Hematopoietic multipotent progenitor cell treated with erythropoietin and hydrocortisone succinate and interleukin-3 and kit ligand, for 8 days (in vitro differentiated cells): ENCODE measurements at regions not wholly inside any gene's neighbourhood (a gene's known extent, or its start where the extent isn't known, plus 50 kb on each side); places are given as distances from the start of the nearest gene placed in this dataset.

Experiments used
- DNase-seq: peaks from one replicate; pipeline ENCODE4 v3.0.0-alpha.2; 2015

DNA sequence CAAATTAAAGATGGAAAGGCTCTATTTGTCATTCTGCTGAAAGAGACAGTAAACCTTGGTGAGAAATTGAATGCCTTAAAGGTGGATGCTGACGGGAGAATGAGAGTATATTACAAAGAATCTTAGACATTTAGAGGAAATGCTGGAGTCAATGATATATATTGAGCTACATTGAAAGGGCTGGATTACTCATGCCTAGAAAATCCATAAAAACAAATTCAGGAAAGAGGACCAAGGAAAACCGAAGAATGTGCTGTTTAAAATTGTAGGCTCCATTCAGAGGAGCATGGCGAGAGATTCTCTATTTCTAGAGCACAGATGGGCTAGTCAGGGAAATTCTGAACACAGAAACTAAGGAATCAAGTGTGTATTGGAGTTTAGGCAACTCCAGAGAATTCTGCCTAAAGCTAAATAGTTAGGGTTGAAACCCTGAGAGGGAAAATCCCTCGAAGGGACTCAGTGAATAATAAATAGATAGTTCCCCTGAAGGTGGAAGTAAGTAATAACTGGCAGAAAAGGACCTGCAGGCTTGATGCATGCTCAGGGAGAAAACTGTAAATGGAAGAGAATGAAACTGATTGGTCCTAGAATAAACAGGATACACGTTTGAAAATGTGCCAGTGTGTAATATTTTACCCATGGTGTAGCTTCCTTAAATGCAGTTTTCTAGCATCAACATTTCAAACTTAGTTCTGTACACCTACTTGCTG lies 1532.4 kb upstream of the TENM3 start:
- no peak for DNase-seq

DNA sequence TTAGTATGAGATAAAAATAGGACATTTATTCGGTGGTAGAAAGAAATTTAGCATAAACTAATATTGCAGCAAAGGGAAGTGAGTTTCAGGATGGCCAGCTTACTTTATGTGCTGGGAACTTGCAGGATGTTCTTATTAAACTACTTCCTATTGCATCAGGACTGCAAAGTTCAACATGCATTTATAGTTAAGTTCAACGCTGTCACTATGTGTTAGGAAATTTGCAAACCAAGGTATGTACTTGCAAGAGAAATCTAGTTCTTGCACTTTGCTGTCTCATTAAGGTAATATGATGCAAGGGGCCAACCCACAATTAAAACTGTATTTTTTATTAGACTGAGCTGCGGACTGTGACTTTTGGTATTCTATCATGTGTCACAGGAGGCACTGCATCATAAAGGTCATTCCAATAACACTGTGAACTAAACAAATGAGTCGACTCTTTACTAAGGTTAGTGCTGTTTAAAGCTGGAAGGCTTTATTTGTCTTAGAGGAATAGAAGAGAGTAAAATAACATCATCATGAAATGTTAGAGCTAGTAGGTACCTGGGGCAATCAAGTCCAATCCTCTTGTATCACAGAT lies 1525.7 kb upstream of the TENM3 start:
- no peak for DNase-seq

DNA sequence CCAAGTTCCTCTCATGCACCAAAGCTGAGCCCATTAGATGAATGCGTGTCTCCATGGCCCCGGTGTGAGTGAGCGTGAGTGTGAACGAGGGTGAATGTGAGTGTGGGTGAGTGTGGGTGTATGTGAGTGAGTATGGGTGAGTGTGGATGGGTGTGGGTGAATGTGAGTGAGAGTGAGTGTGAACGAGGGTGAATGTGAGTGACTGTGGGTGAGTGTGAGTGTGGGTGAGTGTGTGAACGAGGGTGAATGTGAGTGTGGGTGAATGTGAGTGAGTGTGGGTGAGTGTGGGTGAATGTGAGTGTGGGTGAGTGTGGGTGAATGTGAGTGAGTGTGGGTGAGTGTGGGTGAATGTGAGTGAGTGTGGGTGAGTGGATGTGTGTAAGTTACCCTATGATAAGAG lies 1521.8 kb upstream of the TENM3 start:
- no peak for DNase-seq

DNA sequence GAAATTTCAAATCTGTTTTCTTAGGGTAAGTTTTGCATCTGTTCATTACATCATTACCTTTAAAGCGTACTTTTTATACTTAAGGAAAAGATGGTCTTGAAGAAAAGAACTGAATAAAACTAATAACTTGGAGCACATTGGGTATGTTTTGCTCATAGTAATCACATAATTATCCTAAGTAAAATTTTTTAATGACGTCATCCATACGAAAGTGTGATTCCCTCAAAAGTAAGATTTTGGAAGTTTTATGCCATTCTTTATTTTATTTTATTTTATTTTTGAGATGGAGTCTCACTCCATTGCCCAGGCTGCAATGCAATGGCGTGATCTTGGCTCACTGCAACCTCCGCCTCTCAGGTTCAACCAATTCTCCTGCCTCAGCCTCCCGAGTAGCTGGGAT lies 1516.6 kb upstream of the TENM3 start:
- no peak for DNase-seq

DNA sequence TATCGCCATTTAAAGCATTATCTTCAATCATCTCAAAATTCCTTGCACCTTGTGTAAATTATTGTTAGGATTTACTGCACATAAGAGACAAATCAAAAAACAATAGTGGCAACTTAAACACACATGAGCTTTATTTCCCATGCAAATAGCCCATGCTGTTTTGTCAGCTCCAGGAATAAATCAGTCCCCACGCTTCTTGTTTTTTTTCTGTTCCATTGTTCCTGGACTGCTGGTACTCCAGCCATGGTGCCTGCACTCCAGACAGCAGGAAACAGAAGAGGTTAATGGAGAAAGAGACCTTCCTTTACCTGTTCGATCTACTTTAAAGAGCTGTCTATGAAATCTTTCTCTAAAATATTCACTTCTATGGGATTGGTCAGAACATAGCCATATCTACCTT lies 1515.7 kb upstream of the TENM3 start:
- DNase-seq = no peak

DNA sequence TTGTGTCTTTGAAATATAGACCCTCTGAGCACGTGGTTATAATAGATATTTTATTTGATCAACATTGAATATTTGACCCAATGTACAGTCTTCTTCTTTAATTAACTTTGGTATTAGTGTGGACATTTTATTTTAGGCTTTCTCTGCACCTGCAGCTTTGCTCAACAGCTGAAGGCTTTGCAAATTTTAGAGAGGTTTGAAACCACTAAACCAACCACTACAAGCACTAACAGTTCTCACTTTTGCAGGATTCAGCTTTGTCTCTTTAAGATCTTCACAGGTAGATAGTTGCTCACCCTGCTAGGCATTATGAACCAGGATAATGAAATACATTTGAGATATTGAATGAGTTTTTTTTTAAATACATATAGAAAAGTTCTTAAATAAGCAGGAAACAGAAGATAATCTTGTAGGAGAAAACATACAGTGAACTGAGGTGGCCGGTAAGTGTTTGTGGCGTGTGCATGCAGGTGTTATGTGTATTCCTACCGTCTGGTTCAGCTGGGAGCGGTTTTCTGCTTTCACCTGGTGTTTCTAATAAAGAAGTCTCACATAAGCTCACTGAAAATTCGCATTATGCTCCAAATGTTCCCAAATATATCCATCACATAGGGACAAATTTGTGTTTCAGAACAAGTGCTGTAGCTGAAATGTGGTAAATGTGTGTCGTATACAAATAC lies 1508.3 kb upstream of the TENM3 start:
- no peak for DNase-seq

DNA sequence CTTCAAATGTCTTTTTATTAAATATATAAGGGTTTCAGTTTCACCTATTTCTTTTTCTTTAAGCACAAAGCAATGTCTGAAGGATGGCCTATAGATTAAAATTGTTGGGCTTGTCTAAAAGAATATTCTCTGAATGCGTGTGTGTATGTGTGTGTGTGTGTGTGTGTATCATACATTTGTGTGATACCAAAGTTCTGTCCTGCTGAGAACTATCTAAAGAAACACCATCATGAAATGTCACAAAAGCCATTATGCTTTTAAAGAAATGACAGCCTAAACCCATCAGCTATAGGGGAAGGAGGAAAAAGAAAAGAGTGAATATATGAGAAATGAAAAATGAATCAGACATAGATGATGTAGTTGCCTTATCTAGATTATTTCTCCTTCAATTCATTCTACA lies 1501.5 kb upstream of the TENM3 start:
- DNase-seq = no peak

DNA sequence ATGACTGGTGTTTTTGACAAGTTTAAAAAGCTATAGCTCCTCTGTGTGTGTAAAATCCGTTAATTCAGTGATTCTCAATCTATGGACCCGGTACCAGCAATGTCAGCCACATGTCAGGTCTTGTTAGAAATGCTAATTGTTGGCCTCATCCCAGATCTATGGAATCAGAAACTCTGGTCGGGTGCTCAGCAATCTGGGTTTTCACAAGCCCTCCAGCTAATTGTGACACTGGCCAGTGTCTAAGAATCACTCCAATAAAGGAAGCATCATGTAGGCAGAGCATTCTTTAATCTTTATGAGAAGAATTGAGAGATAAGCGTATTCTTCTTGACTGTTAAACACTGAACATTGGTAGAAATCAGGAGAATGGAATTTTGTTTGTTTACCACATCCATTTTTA lies 1498.2 kb upstream of the TENM3 start:
- DNase-seq = no peak

DNA sequence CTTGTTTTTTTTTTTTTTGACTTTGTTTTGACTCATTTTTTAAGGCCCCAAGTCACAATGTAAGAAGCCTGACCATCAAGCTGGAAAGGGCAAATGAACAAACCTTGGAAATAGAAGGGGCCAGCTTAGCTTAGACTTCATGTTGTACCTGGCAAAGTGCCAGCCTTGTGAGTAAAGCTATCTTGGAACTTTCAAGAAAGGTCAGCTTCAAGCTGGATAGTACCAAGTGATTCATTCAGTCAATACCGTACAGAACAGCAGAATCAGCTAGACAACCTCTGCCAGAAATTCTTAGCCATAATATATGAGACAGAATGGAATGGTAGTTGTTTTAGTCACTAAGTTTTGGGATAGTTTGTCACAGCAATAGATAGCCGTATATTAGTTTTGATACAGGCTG lies 1492.2 kb upstream of the TENM3 start:
- DNase-seq = no peak

DNA sequence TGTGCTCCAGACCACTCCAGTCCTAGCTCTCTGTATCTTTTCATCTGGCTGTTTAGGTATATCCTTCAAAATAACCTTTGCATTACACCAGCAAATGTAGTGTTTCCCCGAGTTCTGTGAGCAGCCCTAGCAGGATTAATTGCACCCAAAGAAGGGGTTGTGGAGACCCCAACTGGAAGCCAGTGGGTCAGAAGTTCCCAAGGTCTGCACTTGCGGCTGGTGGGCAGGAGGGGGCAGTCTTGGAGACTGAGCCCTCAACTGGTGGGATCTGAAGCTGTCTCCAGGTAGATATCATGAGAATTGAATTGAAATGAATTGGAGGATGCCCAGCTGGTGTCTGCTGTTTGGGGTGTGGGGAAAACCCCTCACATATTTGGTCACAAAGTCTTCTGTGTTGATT lies 1485.3 kb upstream of the TENM3 start:
- no peak for DNase-seq

DNA sequence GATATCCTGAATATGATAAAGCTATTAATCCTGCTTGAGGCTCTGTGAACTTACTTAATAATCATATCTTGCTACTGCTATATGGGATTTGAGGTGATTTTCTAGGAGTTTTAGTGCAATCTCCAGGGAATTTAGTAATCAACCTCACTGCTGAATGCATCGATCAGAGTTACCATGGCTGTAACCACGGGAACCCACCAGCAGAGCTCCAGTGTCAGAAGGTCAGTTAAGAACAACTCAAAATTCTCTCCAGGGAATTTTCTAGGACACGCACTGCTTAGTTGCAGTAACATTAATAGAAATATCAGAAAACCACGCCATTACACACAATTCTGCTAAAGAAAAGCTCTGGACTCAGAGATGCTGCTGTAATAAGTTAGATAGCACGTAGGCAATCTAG lies 1477.2 kb upstream of the TENM3 start:
- DNase-seq = no peak

DNA sequence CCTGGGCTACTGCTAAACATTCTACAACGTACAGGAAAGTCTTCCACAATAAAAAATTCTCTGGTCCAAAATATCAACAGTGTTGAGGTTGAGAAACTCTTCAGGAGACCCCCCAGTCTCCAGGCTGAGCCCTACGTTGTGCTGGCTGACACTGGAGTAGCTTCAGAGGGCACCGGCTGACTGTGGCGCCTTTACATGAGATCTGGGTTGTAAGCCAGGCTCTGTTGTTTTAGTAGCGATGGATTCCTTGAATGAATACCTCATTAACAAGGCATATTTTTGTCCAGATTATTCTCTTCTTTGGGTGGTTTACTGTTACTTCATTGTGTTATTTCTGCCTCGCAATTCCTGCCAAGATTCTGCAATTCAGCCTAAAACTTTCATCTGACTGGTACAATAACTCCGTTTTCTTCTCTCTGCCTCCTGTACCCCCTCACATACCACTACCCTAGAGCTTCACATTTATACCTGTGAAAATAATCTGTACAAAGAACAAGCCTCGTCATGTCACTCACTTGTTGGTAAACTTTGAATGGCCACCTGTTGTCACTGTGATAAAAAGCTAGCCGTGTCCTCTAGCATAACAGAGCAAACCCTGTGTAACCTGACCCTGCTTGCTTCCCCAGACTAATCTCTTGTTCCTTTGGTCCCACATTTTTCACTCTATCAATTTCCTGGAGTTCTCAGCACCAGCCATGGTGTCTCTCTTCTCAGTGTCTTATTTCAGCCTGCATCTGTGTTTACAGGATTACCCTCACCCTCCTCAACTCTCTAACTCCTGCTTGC lies 1476.1 kb upstream of the TENM3 start:
- DNase-seq = no peak

DNA sequence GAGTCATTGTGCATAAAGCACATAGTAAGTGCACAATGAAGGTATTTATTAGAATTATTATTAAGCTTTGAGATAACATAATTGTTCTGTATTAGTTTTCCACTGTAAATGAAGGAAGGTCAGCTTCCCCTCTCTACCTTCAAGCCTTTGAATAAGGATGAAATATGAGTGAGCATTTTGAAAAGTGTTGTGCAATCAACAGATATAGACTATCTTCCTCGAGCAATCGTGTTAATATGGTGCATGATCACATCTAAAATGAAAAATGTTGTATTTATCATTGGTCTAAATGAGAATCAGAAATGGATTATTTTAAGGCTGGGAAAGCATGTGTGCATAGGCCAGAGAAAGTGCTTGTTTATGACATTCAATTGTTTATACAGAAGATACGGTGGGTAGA lies 1474.6 kb upstream of the TENM3 start:
- no peak for DNase-seq

DNA sequence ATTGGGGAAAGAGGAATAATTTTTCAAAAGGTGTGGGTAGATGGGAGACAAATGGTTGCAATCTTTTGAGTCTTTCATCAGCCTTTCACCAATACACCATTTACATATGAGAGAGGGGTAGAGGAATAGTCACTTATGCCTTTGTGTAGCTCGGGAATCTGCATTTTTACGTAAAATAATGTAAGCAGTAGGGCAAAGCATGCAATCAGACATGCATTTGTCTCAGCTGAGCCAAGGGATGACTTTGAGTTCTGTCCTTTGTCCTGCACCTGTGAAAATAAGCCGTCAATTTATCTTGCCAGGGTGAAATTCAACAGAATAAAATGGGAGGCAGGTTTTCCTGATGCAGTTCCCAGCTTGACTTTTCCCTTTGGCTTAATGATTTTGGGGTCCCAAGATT lies 1473.4 kb upstream of the TENM3 start:
- no peak for DNase-seq

DNA sequence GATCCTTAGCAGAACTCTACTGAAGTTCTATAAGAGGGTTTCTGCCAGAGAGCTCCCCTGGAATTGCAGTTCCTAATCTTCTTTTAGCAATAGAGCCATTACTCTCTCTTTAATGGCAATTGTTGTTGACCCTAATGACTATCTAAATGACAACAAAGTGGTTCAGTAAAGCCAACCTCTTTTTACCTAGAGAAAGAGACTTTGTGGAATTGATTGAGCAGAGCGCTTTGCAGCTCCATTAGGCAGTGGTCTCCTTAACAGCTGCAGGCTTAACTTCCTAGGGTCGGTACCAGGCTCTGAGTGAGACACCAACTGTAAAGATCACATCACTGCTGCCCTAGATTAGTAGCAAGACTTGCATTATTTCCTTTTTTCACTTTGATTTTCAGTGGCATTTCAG lies 1472.9 kb upstream of the TENM3 start:
- DNase-seq = no peak

DNA sequence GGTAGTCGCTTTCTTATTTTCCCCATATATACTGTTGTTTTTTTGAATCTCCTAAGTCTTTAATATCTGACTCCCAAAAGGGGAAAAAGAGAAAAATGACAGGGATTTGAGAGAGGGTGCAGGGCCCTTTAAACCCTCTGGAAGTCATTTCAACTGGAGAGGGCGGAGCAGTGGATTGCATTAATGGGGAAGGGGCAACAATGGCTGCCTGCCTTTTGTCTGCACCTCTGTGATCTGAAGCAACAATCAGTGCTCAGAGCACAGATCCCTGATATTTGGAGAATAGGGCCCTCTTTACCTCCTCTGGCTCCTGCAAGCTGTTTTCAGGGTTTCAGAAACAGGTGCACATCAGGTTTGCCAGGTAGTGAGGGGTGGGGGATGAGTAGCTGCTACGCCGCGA lies 1458.3 kb upstream of the TENM3 start:
- no peak for DNase-seq

DNA sequence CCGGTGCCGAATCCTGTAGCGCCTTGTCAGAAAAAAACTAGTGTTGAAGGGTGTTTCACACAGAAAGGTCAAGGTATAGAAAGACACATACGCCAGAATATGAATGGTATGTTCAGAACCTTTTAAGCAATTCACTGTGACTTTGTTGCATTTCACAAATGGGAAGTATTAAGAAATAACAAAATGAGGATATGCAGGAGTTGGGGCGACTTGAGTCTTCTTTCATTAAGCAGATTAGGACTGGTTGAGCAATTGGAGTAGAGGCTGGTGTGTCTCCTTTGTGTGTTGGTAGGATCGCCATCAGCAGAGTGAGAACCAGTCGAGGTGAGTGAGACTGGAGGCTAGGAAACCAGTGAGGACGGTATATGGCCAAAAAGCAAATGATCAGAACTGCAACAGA lies 1454.5 kb upstream of the TENM3 start:
- no peak for DNase-seq

DNA sequence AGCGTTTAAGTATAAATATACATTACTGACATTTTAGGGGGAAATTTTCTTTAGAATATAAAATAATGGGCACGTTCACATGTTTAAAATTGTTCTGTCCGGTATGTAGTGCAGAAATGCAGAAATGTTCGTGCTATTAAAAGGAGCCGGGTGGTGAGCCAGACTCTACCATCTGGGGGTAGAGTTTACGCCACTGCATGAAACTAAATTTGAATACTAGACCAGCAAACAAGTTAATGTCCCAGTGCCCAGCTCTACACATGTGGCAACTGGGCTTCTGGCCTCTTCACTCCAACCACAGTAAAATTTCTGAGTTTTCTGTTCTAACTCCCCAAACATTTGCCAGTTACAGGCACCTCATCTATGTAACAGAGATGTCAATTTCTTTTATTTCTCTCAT lies 1453.3 kb upstream of the TENM3 start:
- DNase-seq = no peak

DNA sequence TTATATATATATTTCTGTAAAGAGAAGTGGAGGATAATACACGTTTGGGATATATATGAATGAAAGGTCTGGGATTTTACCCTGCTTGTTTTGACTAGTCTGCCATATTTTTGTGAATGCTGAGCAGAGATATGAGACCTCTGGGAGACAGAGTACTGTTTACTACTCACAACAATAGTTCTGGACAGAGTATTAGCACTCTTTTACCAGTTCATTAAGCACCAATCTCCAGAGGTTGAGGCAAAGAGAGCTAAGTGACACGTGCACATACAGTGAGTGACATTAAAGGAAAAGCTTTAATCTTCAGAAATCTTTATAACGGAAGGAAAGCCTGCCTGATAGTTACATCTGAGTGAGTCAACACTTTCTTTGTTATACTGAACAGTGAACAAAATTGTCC lies 1452.7 kb upstream of the TENM3 start:
- DNase-seq = no peak

DNA sequence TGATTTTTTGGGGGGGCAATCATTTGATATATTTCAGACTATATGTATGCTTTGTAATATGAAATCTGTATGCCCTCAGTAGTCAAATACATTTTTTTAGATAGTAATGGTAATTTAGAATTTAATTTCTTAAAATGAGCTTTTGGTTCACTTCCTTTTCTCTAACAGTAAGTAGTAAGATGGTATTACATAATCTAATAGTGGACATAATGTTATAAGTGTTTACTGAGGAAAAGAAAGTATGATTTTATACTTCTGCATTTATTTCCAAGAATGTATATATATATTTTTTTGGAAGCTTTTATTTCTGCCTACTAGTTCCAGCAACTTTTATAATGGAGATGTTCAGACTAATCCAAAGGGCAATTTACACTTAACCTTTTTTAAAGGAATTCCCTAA lies 1450.7 kb upstream of the TENM3 start:
- no peak for DNase-seq

DNA sequence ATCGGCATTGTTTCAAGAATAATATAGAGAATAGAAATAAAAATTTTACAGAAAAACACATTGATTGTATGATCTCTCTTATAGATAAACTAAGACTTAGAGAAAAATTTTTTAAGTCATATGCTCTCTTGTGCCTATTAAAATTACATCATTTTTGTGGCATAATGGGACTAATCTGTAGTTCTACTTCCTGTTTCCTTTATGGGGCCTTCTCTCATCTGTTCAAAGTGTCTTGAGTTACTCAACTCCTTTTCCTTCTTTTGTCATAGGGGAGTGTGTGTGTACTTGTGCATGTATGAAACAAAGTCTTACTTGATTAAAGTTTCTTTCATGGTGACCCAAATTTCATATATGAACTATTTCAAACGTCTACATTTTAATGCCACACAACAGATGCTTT lies 1448.9 kb upstream of the TENM3 start:
- no peak for DNase-seq

DNA sequence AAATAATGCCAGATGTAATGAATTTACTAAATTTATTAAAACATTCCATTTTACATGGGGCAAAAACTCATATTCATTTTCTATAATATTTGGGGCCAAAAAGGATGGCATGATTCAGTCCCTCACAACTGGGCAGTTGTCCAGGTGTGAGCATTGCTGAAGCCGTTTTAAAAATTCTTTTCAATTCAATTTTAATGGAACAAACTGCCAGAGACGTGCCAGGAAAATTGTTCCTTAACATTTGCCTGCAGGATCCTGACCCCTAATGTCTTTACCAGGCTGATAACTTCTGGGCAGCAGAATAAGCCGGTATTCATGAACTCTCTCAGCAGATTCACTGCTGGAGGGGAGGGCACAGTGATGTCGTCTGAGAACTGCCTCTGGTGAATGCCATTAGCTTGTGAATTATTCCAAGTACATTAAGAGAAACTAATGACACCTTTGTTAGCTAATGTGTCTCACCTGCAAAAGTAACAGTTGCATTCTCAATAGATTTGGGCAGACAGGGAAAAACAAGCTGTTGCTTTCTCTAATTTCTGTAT lies 1445.1 kb upstream of the TENM3 start:
- DNase-seq = no peak

DNA sequence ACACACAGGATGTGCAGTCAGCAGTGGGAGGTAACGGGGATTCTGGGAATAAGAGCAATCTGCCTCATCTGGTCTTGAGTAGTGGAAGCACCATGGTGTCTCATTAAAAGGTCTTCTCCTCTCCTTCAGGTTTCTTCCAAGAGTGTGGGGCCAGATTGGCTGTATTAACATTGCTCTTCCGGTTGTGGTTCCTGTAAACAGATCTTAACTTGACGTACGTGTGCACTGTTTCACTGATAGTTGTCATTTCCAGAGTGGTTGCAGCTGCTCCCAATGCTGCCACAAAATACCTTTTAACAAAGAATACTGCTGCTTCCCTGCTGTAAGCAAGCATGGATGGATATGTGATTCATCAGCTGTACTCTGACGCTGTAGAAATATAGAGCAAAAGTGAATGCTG lies 1443.4 kb upstream of the TENM3 start:
- no peak for DNase-seq

DNA sequence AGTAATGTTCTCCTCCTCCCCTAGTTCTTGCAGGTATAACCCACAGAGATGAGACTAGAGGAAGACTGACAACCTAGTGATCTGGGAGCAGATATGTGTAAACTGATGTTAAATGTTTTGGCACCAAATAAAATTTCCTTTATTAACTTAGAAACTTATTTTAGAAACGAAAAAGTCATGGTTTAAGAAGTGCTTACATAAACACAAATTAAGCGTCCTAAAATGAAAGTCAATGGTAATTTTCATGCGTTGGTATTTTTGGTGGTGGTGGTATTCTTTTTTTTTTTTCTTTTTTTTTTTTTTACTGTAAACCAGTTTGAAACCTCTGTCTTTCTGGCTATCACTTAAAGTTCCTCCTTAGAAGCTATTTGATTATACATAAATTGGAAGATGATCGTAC lies 1438.1 kb upstream of the TENM3 start:
- DNase-seq = no peak
